ENCODE measurements at regions not wholly inside any gene's neighbourhood (a gene's known extent, or its start where the extent isn't known, plus 50 kb on each side); places are given as distances from the start of the nearest gene placed in this dataset.
"Not testable (repeated sequence)": the region's sequence is repeated elsewhere in the genome, so short reads cannot be mapped to it uniquely, and the experiment has no call there.

DNA sequence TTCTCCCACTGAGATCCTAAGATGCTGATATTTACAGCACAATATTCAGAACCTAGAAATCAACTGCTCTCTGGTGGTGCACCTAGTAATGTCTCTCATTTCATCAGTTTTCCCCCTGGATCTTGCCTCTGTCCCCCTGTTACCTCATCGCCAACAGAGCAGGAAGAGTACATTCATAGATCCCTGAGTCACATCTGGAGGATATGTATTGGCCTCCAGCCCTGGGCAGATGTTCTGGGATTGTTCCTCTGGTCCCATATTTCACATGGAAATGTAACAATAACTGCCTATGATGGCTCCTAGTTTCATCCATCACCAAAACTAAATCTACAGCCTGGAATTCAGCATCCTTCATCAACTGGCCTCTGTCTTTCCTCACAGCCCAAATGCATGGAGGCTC, 278.8 kb upstream of the SLC14A2 start:
- Mint-ChIP-seq H3K27me3 (peaks cover 3 to 17% (median 6%) of the 10 kb centered on the region in 5 donors), H3K4me3 (no peak overlapping the region), H3K4me1 (no peaks in the 10 kb centered on the region), H3K36me3 (no peaks in the 10 kb centered on the region), H3K9me3 (peaks cover 0 to 2% (median 0%) of the 10 kb centered on the region in 9 donors), H3K27ac (no peak overlapping the region)
- ATAC-seq (no peak), DNase-seq (no peak)
- POLR2A ChIA-PET = no interaction called here

DNA sequence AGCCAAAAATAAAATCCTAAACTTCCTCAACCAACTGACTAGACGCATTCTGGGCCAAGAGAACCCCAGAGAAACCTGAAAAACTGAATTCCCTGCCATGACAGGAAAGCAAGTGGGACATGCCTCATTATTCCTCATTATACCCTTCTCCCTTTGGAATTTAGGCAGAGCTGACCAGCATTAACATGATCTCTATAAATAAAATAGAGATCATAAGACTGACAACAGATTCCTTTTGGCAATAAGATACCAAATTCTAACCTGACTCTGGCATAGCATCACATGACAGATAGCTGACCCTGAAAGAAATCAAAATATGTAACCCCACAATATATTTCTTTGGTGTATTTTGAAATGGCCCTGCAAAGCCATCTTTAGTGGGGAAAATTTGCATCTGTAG, 277.8 kb upstream of the SLC14A2 start:
- POLR2A ChIA-PET = no interaction called here
- Mint-ChIP-seq H3K4me3 (no peak overlapping the region), H3K9me3 (peaks cover 0 to 2% (median 0%) of the 10 kb centered on the region in 9 donors), H3K36me3 (no peaks in the 10 kb centered on the region), H3K4me1 (no peaks in the 10 kb centered on the region), H3K27ac (no peak overlapping the region), H3K27me3 (peaks cover 3 to 17% (median 6%) of the 10 kb centered on the region in 5 donors)
- ATAC-seq (no peak), DNase-seq (no peak)

DNA sequence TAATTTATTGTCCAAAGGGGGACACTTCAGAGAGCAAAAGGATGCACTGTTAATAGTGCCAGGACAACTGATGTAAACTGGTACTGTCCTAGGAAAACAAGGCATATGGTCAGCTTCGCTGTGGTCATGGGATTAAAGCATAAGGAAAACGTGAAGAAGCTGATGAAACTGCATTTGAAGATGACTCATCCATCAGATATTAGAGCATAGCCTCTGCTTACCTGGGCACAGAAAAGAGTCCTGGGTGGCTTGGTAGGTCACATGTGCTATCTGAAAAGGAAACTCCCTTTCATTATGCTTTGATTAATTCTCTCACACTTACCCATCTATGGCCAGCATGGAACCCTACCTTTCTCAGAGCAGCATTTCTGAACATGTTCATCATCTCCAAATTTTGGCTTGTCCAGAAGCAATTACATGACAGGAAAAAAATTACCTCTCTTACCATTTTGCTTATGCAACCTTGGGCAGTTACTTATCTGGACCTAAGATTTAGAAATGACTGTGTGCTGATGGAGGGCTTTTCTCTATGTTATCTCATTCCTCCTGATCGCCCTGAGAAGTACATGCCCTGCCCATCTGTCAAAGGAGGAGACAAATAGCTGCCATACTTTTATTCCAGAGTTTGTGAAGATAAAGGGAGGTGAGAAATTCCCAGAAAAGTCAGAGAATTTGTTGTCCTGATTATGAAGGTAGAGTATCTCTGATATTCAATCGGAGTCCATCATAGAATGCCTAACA, 275.3 kb upstream of the SLC14A2 start:
- Mint-ChIP-seq H3K27me3 (peaks cover 5 to 17% (median 8%) of the 10 kb centered on the region in 5 donors), H3K27ac (no peak overlapping the region), H3K4me1 (no peaks in the 10 kb centered on the region), H3K4me3 (no peak overlapping the region), H3K36me3 (no peaks in the 10 kb centered on the region), H3K9me3 (peaks cover 0 to 2% (median 0%) of the 10 kb centered on the region in 9 donors)
- POLR2A ChIA-PET = no interaction called here
- ATAC-seq = no peak
- DNase-seq = no peak

DNA sequence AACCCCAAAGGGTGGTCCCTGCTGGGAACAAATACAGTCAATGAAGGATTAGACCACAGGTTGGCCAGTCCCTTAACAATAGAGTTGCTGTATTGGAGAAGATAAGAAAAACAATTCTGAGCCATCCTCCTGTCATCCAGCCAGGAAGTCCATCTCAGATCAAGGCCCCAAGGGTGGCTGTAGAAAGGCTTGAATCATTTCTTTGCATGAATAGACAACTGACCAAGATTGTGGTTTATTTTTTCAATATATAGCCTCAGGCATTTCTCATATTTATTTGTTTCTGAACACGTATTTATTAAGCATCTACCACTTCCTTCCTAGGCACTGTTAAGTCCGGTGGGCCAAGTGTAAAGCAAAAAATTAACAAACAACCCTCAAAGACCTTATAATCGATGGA, 274.4 kb upstream of the SLC14A2 start:
- no peak overlapping the region for H3K4me3 Mint-ChIP-seq
- ATAC-seq (no peak), DNase-seq (no peak)
- no peak overlapping the region for H3K27ac Mint-ChIP-seq
- H3K9me3 Mint-ChIP-seq = peaks cover 0 to 2% (median 0%) of the 10 kb centered on the region in 9 donors
- no peaks in the 10 kb centered on the region for H3K4me1 Mint-ChIP-seq
- H3K27me3 Mint-ChIP-seq = peaks cover 5 to 17% (median 6%) of the 10 kb centered on the region in 5 donors
- POLR2A ChIA-PET = no interaction called here
- H3K36me3 Mint-ChIP-seq = no peaks in the 10 kb centered on the region

DNA sequence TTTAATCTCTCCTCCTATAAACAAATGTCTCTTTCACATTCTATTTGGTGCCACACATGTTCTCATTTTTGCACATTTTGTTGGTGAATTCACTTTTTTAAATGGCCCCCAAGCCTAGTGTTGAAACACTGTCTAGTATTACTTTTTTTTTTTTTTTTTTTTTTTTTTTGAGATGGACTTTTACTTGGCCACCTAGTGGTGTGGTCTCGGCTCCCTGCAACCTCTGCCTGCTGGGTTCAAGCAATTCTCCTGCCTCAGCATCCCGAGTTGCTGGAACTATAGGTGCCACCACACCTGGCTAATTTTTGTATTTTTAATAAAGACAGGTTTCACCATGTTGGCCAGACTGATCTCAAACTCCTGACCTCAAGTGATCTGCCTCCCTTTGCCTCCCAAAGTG, 273.8 kb upstream of the SLC14A2 start:
- Mint-ChIP-seq H3K4me3 (no peak overlapping the region), H3K36me3 (no peaks in the 10 kb centered on the region), H3K9me3 (peaks cover 0 to 2% (median 0%) of the 10 kb centered on the region in 9 donors), H3K27me3 (peaks cover 5 to 17% (median 6%) of the 10 kb centered on the region in 5 donors), H3K27ac (no peak overlapping the region), H3K4me1 (no peaks in the 10 kb centered on the region)
- ATAC-seq (no peak), DNase-seq (no peak)
- POLR2A ChIA-PET = no interaction called here

DNA sequence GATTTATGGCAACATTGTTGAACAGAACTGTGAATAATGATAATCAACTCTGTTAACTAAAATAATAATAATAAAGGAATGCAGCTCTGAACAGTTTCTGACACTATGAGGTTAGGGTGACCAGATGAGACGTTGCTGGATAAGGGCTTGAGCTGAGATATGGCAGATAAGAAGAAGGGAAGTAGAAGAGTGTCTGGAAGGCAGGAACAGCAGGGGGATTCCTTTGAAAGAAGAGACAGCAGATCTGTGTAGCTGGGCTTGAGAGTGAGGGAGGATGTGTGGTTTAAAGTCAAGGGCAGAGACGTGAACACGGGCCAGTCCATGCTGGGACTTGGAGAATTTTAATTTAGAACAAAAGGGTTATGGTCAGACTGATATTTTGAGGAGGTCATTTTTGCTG, 273.1 kb upstream of the SLC14A2 start:
- H3K36me3 Mint-ChIP-seq = no peaks in the 10 kb centered on the region
- H3K4me1 Mint-ChIP-seq = no peaks in the 10 kb centered on the region
- H3K27ac Mint-ChIP-seq = no peak overlapping the region
- no peak overlapping the region for H3K4me3 Mint-ChIP-seq
- peaks cover 0 to 2% (median 0%) of the 10 kb centered on the region in 9 donors for H3K9me3 Mint-ChIP-seq
- H3K27me3 Mint-ChIP-seq = peaks cover 5 to 17% (median 6%) of the 10 kb centered on the region in 5 donors
- ATAC-seq (no peak), DNase-seq (no peak)
- POLR2A ChIA-PET = no interaction called here

DNA sequence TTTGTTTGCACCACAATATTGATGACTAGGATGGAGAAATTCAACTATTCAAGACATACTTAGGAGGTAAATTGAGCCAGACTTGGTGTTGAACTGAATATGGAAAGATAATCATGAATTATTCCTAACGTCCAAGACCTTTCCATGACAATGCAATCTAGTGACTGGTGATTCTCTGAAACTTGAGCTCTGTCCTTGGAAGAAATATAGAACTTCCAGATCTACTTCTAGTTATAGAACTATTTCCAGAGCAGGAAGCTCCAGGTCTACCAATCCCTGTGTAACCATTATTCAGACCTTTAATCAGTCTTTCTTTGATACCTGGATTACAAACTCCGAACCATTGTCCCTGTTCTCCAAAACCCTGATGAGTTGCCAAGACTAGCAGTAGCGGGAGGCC, 272.6 kb upstream of the SLC14A2 start:
- POLR2A ChIA-PET = no interaction called here
- no peak for DNase-seq
- Mint-ChIP-seq H3K4me3 (no peak overlapping the region), H3K4me1 (no peaks in the 10 kb centered on the region), H3K27ac (no peak overlapping the region), H3K9me3 (peaks cover 0 to 2% (median 0%) of the 10 kb centered on the region in 9 donors), H3K36me3 (no peaks in the 10 kb centered on the region), H3K27me3 (peaks cover 5 to 17% (median 5%) of the 10 kb centered on the region in 5 donors)
- ATAC-seq = no peak

DNA sequence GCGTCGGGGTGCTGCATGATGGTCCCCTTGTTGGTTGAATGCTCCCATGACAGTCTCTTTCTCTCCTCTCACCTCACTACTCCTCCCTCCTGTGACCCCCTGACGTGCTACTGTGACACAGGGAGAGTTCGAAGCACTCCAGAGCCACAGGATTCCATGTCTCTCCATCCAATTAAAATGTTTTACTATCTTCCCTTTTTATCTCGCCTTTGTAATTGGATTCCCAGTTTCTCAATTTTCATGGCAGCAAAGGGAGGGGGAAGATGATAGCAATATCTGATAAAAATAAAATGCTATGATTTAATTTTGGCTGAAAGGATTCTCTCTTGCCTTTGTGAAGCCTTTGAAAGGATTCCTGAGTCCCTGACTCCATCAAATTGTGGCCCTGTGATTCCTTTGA, 271.9 kb upstream of the SLC14A2 start:
- H3K4me3 Mint-ChIP-seq = no peak overlapping the region
- no peaks in the 10 kb centered on the region for H3K36me3 Mint-ChIP-seq
- POLR2A ChIA-PET = no interaction called here
- no peak overlapping the region for H3K27ac Mint-ChIP-seq
- ATAC-seq (no peak), DNase-seq (no peak)
- H3K4me1 Mint-ChIP-seq = no peaks in the 10 kb centered on the region
- H3K9me3 Mint-ChIP-seq = peaks cover 0 to 2% (median 0%) of the 10 kb centered on the region in 9 donors
- peaks cover 5 to 17% (median 6%) of the 10 kb centered on the region in 5 donors for H3K27me3 Mint-ChIP-seq

DNA sequence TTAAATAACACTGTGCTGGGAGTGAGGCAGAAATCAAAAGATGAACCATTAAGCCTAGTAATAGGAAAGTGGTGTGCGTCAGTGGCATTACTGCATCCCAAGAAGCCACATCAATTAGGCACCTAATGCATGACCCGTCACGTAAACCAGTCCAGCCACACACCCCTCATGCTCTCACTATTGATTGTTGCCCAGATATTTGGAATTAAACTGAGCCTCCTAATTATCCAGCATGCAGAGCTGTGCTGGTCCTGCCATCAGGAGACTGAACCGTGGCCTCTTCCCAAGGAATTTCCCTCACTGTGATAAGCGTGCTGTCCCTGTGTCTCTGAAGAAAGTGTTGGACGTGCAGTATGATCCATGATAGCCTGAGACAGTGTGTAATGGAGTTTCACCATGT, 270.6 kb upstream of the SLC14A2 start:
- ATAC-seq, H3K9me3 Mint-ChIP-seq, H3K27ac Mint-ChIP-seq, H3K36me3 Mint-ChIP-seq, DNase-seq, H3K4me3 Mint-ChIP-seq, POLR2A ChIA-PET, H3K4me1 Mint-ChIP-seq: not testable (repeated sequence)
- H3K27me3 Mint-ChIP-seq = peaks cover 1 to 13% (median 5%) of the 10 kb centered on the region in 5 donors

DNA sequence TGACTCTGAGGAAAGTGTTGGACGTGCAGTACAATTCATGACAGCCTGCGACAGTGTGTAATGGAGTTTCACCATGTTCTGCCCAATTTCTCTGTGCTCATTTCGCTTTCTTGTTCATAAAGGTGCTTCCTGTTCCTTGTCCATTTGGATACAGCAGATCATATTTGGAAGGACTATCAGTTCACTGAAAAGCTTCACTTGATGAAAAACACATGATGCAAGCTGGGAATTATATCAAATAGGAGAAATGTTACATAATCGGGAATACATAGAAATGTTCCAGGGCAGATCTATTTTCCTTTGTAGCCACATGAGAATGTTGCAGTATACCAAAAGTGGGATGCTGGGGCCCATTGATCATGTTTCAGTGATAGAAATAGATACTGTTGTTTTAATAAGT, 266.3 kb upstream of the SLC14A2 start:
- no peaks in the 10 kb centered on the region for H3K4me1 Mint-ChIP-seq
- POLR2A ChIA-PET = no interaction called here

DNA sequence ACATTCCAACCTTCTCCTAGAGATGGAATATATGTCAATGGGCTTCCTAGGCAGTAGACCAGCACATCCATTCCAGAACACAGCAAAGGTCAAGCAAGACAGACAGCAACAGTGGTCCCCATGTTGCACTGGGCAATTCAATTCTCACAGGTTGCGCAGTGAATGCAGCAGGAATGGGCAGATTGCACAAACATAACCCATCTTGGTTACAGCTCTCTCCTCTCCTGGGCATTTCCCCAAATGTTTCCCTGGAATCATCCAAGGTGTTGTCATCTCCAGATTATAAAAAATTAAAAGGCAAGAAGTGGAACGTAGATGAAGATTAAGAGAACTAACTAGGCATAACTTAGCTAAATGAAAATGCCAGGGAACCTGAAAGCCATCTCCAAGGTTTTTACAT, 265.8 kb upstream of the SLC14A2 start:
- Mint-ChIP-seq H3K36me3 (no peaks in the 10 kb centered on the region), H3K4me3 (no peak overlapping the region), H3K27ac (no peak overlapping the region), H3K4me1 (no peaks in the 10 kb centered on the region), H3K9me3 (peaks cover 0 to 2% (median 0%) of the 10 kb centered on the region in 9 donors), H3K27me3 (peaks cover 0 to 21% (median 6%) of the 10 kb centered on the region in 5 donors)
- no peak for DNase-seq
- ATAC-seq = no peak
- POLR2A ChIA-PET = no interaction called here

More for the DNA sequence above, 266.3 kb upstream of the SLC14A2 start:
- Mint-ChIP-seq H3K27ac (no peak overlapping the region), H3K27me3 (peaks cover 0 to 21% (median 6%) of the 10 kb centered on the region in 5 donors), H3K9me3 (peaks cover 0 to 2% (median 0%) of the 10 kb centered on the region in 9 donors), H3K36me3 (no peaks in the 10 kb centered on the region), H3K4me3 (no peak overlapping the region)
- ATAC-seq (no peak), DNase-seq (no peak)

DNA sequence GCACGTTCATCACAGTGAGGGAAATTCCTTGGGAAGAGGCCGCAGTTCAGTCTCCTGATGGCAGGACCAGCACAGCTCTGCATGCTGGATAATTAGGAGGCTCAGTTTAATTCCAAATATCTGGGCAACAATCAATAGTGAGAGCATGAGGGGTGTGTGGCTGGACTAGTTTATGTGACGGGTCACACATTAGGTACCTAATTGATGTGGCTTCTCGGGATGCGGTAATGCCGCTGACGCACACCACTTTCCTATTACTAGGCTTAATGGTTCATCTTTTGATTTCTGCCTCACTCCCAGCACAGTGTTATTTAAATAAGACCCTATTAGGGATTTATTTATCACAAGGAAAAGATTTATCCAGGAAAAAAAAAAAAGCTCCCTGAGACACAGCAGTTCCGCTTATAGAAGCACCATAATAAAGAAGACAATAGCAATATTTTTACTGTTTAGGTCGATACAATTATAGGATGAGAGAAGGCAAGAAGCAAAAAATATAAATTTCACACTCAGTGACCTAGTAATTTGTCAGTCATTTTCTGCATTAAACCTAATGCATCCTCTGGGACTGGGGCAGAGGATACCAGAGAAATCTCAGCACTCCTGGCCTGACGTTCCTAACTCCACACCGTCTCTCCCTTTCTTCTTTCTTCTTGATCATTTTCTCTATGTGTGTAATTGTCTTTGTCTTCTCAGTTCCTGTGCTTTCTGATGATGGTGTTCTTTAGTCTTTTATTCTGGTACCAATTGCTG, 264.7 kb upstream of the SLC14A2 start:
- no peak overlapping the region for H3K4me3 Mint-ChIP-seq
- H3K36me3 Mint-ChIP-seq = no peaks in the 10 kb centered on the region
- no peak for ATAC-seq
- H3K27ac Mint-ChIP-seq = no peak overlapping the region
- POLR2A ChIA-PET = no interaction called here
- H3K4me1 Mint-ChIP-seq = no peaks in the 10 kb centered on the region
- peaks cover 0 to 21% (median 4%) of the 10 kb centered on the region in 5 donors for H3K27me3 Mint-ChIP-seq
- peaks cover 0 to 2% (median 0%) of the 10 kb centered on the region in 9 donors for H3K9me3 Mint-ChIP-seq
- no peak for DNase-seq

DNA sequence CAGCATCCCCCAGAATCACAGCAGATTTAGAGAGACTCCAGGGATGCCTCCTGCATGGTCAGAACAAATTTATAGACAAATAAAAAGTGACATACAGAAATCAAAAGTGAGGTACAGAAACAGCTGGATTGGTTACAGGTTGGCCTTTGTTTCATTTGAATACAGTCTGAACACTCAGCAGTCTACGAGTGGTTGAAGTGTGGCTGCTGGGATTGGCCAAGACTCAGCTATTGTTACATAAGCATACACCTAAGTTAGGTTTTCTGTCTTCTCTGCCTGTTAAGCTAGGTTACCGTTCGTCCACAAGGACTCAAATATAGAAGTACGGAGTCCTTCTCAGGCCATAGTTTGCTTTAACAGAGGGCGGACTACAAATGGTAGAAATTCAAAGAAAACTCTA, 262.4 kb upstream of the SLC14A2 start:
- Mint-ChIP-seq H3K36me3 (no peaks in the 10 kb centered on the region), H3K27ac (no peak overlapping the region), H3K4me3 (no peak overlapping the region), H3K27me3 (peaks cover 0 to 17% (median 4%) of the 10 kb centered on the region in 5 donors), H3K9me3 (peaks cover 0 to 2% (median 0%) of the 10 kb centered on the region in 9 donors), H3K4me1 (no peaks in the 10 kb centered on the region)
- POLR2A ChIA-PET = no interaction called here
- ATAC-seq (no peak), DNase-seq (no peak)

All from naive thymus-derived CD8-positive, alpha-beta T cell (primary cell).